Neural cell (in vitro differentiated cells): ENCODE measurements at regions not wholly inside any gene's neighbourhood (a gene's known extent, or its start where the extent isn't known, plus 50 kb on each side); places are given as distances from the start of the nearest gene placed in this dataset.

Experiments used
- H2AFZ ChIP-seq: fragments of 200-600, 300-800 bp; sonication (generic), shearing (Covaris generic); 2 replicates; pipeline ENCODE4 v1.6.0; 2014; ENCODE audit warnings: low read depth, mild to moderate bottlenecking, antibody characterized with exemption, low read length, moderate library complexity
- H3F3A ChIP-seq: fragments of 200-600 bp; shearing (Covaris generic); 2 replicates; pipeline ENCODE4 v1.6.1; 2016; ENCODE audit warnings: mild to moderate bottlenecking, moderate library complexity, mixed read lengths, antibody characterized with exemption, low read length; ENCODE audit not compliant: insufficient read depth, poor library complexity, severe bottlenecking
- H3K27ac ChIP-seq: fragments of 200-600, 300-800 bp; sonication (generic), shearing (Covaris generic); 2 replicates; pipeline ENCODE4 v1.5.1; 2014; ENCODE audit warnings: mild to moderate bottlenecking, low read length, moderate library complexity
- H3K27me3 ChIP-seq: fragments of 300-800, 200-600 bp; sonication (generic), shearing (Covaris generic); 2 replicates; pipeline ENCODE4 v1.6.0; 2014; ENCODE audit warnings: mild to moderate bottlenecking, low read depth, low read length, moderate library complexity; ENCODE audit not compliant: insufficient read depth
- H3K36me3 ChIP-seq: fragments of 300-800, 200-600 bp; sonication (generic), shearing (Covaris generic); 2 replicates; pipeline ENCODE4 v1.5.1; 2014; ENCODE audit warnings: mild to moderate bottlenecking, antibody characterized with exemption, low read length, moderate library complexity; ENCODE audit not compliant: insufficient read depth
- H3K4me2 ChIP-seq: fragments of 300-800, 200-600 bp; sonication (generic), shearing (Covaris generic); 2 replicates; pipeline ENCODE4 v1.6.0; 2014; ENCODE audit warnings: mild to moderate bottlenecking, low read length
- H3K4me3 ChIP-seq: fragments of 300-800, 200-600 bp; sonication (generic), shearing (Covaris generic); 2 replicates; pipeline ENCODE4 v1.5.1; 2014; ENCODE audit warnings: mild to moderate bottlenecking, low read length, moderate library complexity
- H3K79me2 ChIP-seq: fragments of 200-600 bp; shearing (Covaris generic); replicated peaks from 2 replicates; pipeline ENCODE4 v1.6.0; 2014; ENCODE audit warnings: mild to moderate bottlenecking, low read length, moderate library complexity; ENCODE audit not compliant: insufficient read depth
- H3K9ac ChIP-seq: fragments of 300-800, 200-600 bp; sonication (generic), shearing (Covaris generic); 2 replicates; pipeline ENCODE4 v1.6.1; 2016; ENCODE audit warnings: mild to moderate bottlenecking, low read length, mixed read lengths
- H3K9me2 ChIP-seq: fragments of 200-600 bp; shearing (Covaris generic); 2 replicates; pipeline ENCODE4 v1.6.1; 2016; ENCODE audit warnings: mild to moderate bottlenecking, low read length, mixed read lengths; ENCODE audit not compliant: insufficient read depth
- H3K9me3 ChIP-seq: fragments of 200-600, 300-800 bp; sonication (generic), shearing (Covaris generic); 2 replicates; pipeline ENCODE4 v1.6.1; 2016; ENCODE audit warnings: mild to moderate bottlenecking, mixed run types, low read length, moderate library complexity, mixed read lengths
- H4K20me1 ChIP-seq: fragments of 200-600 bp; shearing (Covaris generic); 2 replicates; pipeline ENCODE4 v1.6.1; 2016; ENCODE audit warnings: mild to moderate bottlenecking, mixed run types; ENCODE audit not compliant: insufficient read depth
- CTCF ChIP-seq: fragments of 450-650 bp; IDR thresholded peaks from 2 replicates; pipeline ENCODE4 v1.5.1; 2014; ENCODE audit warnings: antibody characterized with exemption, mild to moderate bottlenecking, moderate library complexity; ENCODE audit not compliant: poor library complexity, severe bottlenecking
- EP300 ChIP-seq: fragments of 450-650 bp; conservative IDR thresholded peaks from 2 replicates; pipeline ENCODE4 v1.6.1; 2014; ENCODE audit warnings: antibody characterized with exemption, mild to moderate bottlenecking, moderate library complexity; ENCODE audit not compliant: poor library complexity, severe bottlenecking
- EZH2 ChIP-seq: fragments of 200-600, 300-800 bp; shearing (Covaris generic), sonication (generic); IDR thresholded peaks from 2 replicates; pipeline ENCODE4 v1.6.1; 2014; ENCODE audit warnings: antibody characterized with exemption, low read length, borderline replicate concordance, mild to moderate bottlenecking; ENCODE audit not compliant: insufficient read depth, poor library complexity, severe bottlenecking
- MXI1 ChIP-seq: fragments of 450-650 bp; conservative IDR thresholded peaks from 2 replicates; pipeline ENCODE4 v1.6.1; 2014; ENCODE audit warnings: antibody characterized with exemption, mild to moderate bottlenecking; ENCODE audit not compliant: poor library complexity, severe bottlenecking
- POLR2AphosphoS5 ChIP-seq: IDR thresholded peaks from 2 replicates; pipeline ENCODE4 v1.6.1; 2012
- RAD21 ChIP-seq: fragments of 450-650 bp; conservative IDR thresholded peaks from 2 replicates; pipeline ENCODE4 v1.6.1; 2014; ENCODE audit warnings: antibody characterized with exemption, mild to moderate bottlenecking, moderate library complexity
- REST ChIP-seq: IDR thresholded peaks from 2 replicates; pipeline ENCODE4 v1.6.1; 2012; ENCODE audit warnings: borderline replicate concordance
- SMC3 ChIP-seq: fragments of 450-650 bp; conservative IDR thresholded peaks from 2 replicates; pipeline ENCODE4 v1.6.1; 2014; ENCODE audit warnings: antibody characterized with exemption, mild to moderate bottlenecking, moderate library complexity; ENCODE audit not compliant: poor library complexity
- TAF1 ChIP-seq: IDR thresholded peaks from 2 replicates; pipeline ENCODE4 v1.6.1; 2012; ENCODE audit warnings: low read depth

- H3K79me2 ChIP-seq, result no peaks in the 10 kb centered on the region
- no peaks in the 10 kb centered on the region for H3K36me3 ChIP-seq
- H3K27me3 ChIP-seq, result no peaks in the 10 kb centered on the region
- no peak overlapping the region for H3K27ac ChIP-seq
- H3K4me3 ChIP-seq, result no peak overlapping the region
- TF ChIP-seq TAF1 (no peak), RAD21 (no peak), REST (no peak), EP300 (no peak), MXI1 (no peak), SMC3 (no peak), POLR2AphosphoS5 (no peak)
- H3F3A ChIP-seq, result no peaks in the 10 kb centered on the region
- H3K4me2 ChIP-seq, result no peak overlapping the region
- H3K9me2 ChIP-seq, result no peaks in the 10 kb centered on the region
- no peaks in the 10 kb centered on the region for H4K20me1 ChIP-seq
- no peaks in the 10 kb centered on the region for H3K9me3 ChIP-seq
- no peak overlapping the region for H3K9ac ChIP-seq
- no peak overlapping the region for H2AFZ ChIP-seq
These were observed 113.3 kb downstream of the IRF8 start for GRCh38 chr16:86012221-86012620.

DNA sequence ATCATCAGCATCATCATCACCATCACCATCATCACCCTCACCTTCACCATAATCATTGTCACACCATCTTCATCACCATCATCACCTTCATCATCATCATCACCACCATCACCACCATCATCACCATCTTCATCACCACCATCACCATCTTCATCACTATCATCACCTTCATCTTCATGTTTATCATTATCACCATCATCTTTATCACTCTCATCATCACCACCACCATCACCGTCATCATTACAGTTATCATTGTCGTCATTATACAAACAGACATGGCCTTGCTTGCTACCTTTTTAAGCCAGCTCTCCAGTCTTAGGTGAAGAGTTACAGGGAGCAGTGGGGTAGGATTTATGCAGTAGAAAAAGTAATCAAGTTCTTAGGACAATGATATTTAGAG is 114.9 kb downstream of the IRF8 start:
- Histone ChIP-seq H3K4me2 (no peak overlapping the region), H3K27ac (no peak overlapping the region), H3K9me2 (no peaks in the 10 kb centered on the region), H3K4me3 (no peak overlapping the region), H3F3A (no peaks in the 10 kb centered on the region), H2AFZ (no peak overlapping the region), H3K79me2 (no peaks in the 10 kb centered on the region), H3K9ac (no peak overlapping the region), H3K27me3 (no peaks in the 10 kb centered on the region), H3K36me3 (no peaks in the 10 kb centered on the region), H4K20me1 (no peaks in the 10 kb centered on the region), H3K9me3 (no peaks in the 10 kb centered on the region)
- TF ChIP-seq POLR2AphosphoS5, result no peak
- no peak for TF ChIP-seq EZH2
- TF ChIP-seq SMC3, result no peak
- TF ChIP-seq REST, result no peak
- TF ChIP-seq MXI1, result no peak
- no peak for TF ChIP-seq RAD21
- no peak for TF ChIP-seq CTCF
- no peak for TF ChIP-seq EP300
- no peak for TF ChIP-seq TAF1
